WTC11 (cell line): ENCODE measurements at regions not wholly inside any gene's neighbourhood (a gene's known extent, or its start where the extent isn't known, plus 50 kb on each side); places are given as distances from the start of the nearest gene placed in this dataset.

Experiments used
- AFF4 ChIP-seq: sonication (generic); formaldehyde crosslinking; IDR thresholded peaks from 2 replicates; pipeline ENCODE4 v1.8.1; 2023; ENCODE audit warnings: mild to moderate bottlenecking, missing genetic modification reagents, borderline replicate concordance
- ATF1 ChIP-seq: sonication (generic); formaldehyde crosslinking; IDR thresholded peaks from 2 replicates; pipeline ENCODE4 v1.8.1; 2023; ENCODE audit warnings: mild to moderate bottlenecking, moderate library complexity, missing genetic modification reagents
- ATF6 ChIP-seq: sonication (generic); formaldehyde crosslinking; IDR thresholded peaks from 2 replicates; pipeline ENCODE4 v1.8.1; 2023; ENCODE audit warnings: mild to moderate bottlenecking, missing genetic modification reagents
- IRF1 ChIP-seq: sonication (generic); formaldehyde crosslinking; IDR thresholded peaks from 2 replicates; pipeline ENCODE4 v1.8.0; 2023; ENCODE audit warnings: missing genetic modification reagents
- KAT7 ChIP-seq: sonication (generic); formaldehyde crosslinking; IDR thresholded peaks from 2 replicates; pipeline ENCODE4 v1.8.1; 2023; ENCODE audit warnings: missing genetic modification reagents, mild to moderate bottlenecking, borderline replicate concordance
- MYBL2 ChIP-seq: sonication (generic); formaldehyde crosslinking; IDR thresholded peaks from 2 replicates; pipeline ENCODE4 v1.8.1; 2023; ENCODE audit warnings: mild to moderate bottlenecking, moderate library complexity, missing genetic modification reagents
- NFE2L1 ChIP-seq: sonication (generic); formaldehyde crosslinking; IDR thresholded peaks from 2 replicates; pipeline ENCODE4 v1.8.1; 2023; ENCODE audit warnings: missing genetic modification reagents
- OVOL2 ChIP-seq: fragments of 250-450 bp; sonication (Bioruptor Pico); IDR thresholded peaks from 2 replicates; pipeline ENCODE4 v1.9.0; 2021; ENCODE audit warnings: mild to moderate bottlenecking, borderline replicate concordance
- USF1 ChIP-seq: sonication (generic); formaldehyde crosslinking; IDR thresholded peaks from 2 replicates; pipeline ENCODE4 v1.8.0; 2022; ENCODE audit warnings: mild to moderate bottlenecking, missing genetic modification reagents
- ZNF121 ChIP-seq: sonication (generic); formaldehyde crosslinking; IDR thresholded peaks from 2 replicates; pipeline ENCODE4 v1.8.0; 2023; ENCODE audit warnings: missing genetic modification reagents
- ZNF263 ChIP-seq: sonication (generic); formaldehyde crosslinking; IDR thresholded peaks from 2 replicates; pipeline ENCODE4 v1.8.1; 2022; ENCODE audit warnings: low read depth, mild to moderate bottlenecking, moderate library complexity, missing genetic modification reagents
- ZNF317 ChIP-seq: sonication (generic); formaldehyde crosslinking; IDR thresholded peaks from 2 replicates; pipeline ENCODE4 v1.8.1; 2023; ENCODE audit warnings: low read depth, mild to moderate bottlenecking, moderate library complexity, missing genetic modification reagents, borderline replicate concordance
- ZNF671 ChIP-seq: fragments of 250-450 bp; sonication (Bioruptor Pico); IDR thresholded peaks from 2 replicates; pipeline ENCODE4 v1.8.0; 2021; ENCODE audit warnings: mild to moderate bottlenecking

- TF ChIP-seq OVOL2 (CRISPR knock-in tag), result no peak
- no peak for TF ChIP-seq KAT7 (CRISPR knock-in tag)
- TF ChIP-seq ATF6, result no peak
- TF ChIP-seq ZNF121, result no peak
- no peak for TF ChIP-seq ZNF671 (CRISPR knock-in tag)
- no peak for TF ChIP-seq USF1
- no peak for TF ChIP-seq AFF4 (CRISPR knock-in tag)
- TF ChIP-seq ZNF263, result no peak
- TF ChIP-seq MYBL2, result no peak
- TF ChIP-seq IRF1 (CRISPR knock-in tag), result no peak
- no peak for TF ChIP-seq ATF1
- TF ChIP-seq NFE2L1 (CRISPR knock-in tag), result no peak
- TF ChIP-seq ZNF317 (CRISPR knock-in tag), result no peak
Measured at GRCh38 chr2:172198908-172199307, 96.2 kb upstream of the DLX2 start.
